ENCODE measurements at regions not wholly inside any gene's neighbourhood (a gene's known extent, or its start where the extent isn't known, plus 50 kb on each side); places are given as distances from the start of the nearest gene placed in this dataset.

- no peaks in the 10 kb centered on the region for H3K27me3 ChIP-seq (ENCODE audit: low read length)
- no peak overlapping the region for H3K9ac ChIP-seq (ENCODE audit: low read length)
- no peaks in the 10 kb centered on the region for H3K36me3 ChIP-seq (ENCODE audit: low read depth, low read length)
- H3K9me3 ChIP-seq (ENCODE audit: low read length) = no peaks in the 10 kb centered on the region
- no peak overlapping the region for H2AFZ ChIP-seq (ENCODE audit: low read length)
- H4K20me1 ChIP-seq (ENCODE audit: low read length) = no peaks in the 10 kb centered on the region
- H3K4me1 ChIP-seq (ENCODE audit: insufficient read depth, low read length) = no peaks in the 10 kb centered on the region
- H3F3A ChIP-seq (ENCODE audit: low read length, unreplicated experiment) = no peaks in the 10 kb centered on the region
- no peaks in the 10 kb centered on the region for H3K9me2 ChIP-seq (replicated peaks; ENCODE audit: low read length)
- no peaks in the 10 kb centered on the region for H3K79me2 ChIP-seq (ENCODE audit: low read length)
- H3K4me2 ChIP-seq (ENCODE audit: low read length) = no peak overlapping the region
- TF ChIP-seq EZH2 (IDR thresholded peaks at IDR 0.05; ENCODE audit: low read length, unreplicated experiment) = no peak
- TF ChIP-seq CTCF (conservative IDR thresholded peaks at IDR 0.05; ENCODE audit: low read depth, low read length) = no peak
- TF ChIP-seq EZH2phosphoT487 (IDR thresholded peaks at IDR 0.05; ENCODE audit: borderline replicate concordance, low read length) = no peak
- ATAC-seq = no peak
- no peak overlapping the region for H3K4me3 ChIP-seq (ENCODE audit: low read length)
- no peak overlapping the region for H3K27ac ChIP-seq (ENCODE audit: low read length)
- no TSS peak for BruUV-seq (replicated peaks)
- CTCF ChIA-PET = no interaction called here
- intact Hi-C loops (cut with micrococcal nuclease) = no loop called here
- no peak for DNase-seq
- POLR2A ChIA-PET (ENCODE audit: unreplicated experiment) = no interaction called here
Observed at GRCh38 chr9:87269296-87270176, 228.1 kb upstream of the DAPK1 start.

- no peaks in the 10 kb centered on the region for H3K79me2 ChIP-seq (ENCODE audit: low read length)
- CTCF ChIA-PET = no interaction called here
- no peak for TF ChIP-seq EZH2 (IDR thresholded peaks at IDR 0.05; ENCODE audit: low read length, unreplicated experiment)
- no peak for TF ChIP-seq EZH2phosphoT487 (IDR thresholded peaks at IDR 0.05; ENCODE audit: borderline replicate concordance, low read length)
- TF ChIP-seq CTCF (conservative IDR thresholded peaks at IDR 0.05; ENCODE audit: low read depth, low read length) = no peak
- no peak overlapping the region for H3K27ac ChIP-seq (ENCODE audit: low read length)
- no peaks in the 10 kb centered on the region for H3K36me3 ChIP-seq (ENCODE audit: low read depth, low read length)
- no peaks in the 10 kb centered on the region for H3K27me3 ChIP-seq (ENCODE audit: low read length)
- POLR2A ChIA-PET (ENCODE audit: unreplicated experiment) = no interaction called here
- no peak overlapping the region for H3K9ac ChIP-seq (ENCODE audit: low read length)
- no peaks in the 10 kb centered on the region for H3F3A ChIP-seq (ENCODE audit: low read length, unreplicated experiment)
- H3K9me3 ChIP-seq (ENCODE audit: low read length) = no peaks in the 10 kb centered on the region
- intact Hi-C loops (cut with micrococcal nuclease) = no loop called here
- H3K4me2 ChIP-seq (ENCODE audit: low read length) = no peak overlapping the region
- BruUV-seq (replicated peaks) = no TSS peak
- no peaks in the 10 kb centered on the region for H4K20me1 ChIP-seq (ENCODE audit: low read length)
- H3K4me1 ChIP-seq (ENCODE audit: insufficient read depth, low read length) = no peaks in the 10 kb centered on the region
- no peak overlapping the region for H2AFZ ChIP-seq (ENCODE audit: low read length)
- DNase-seq = no peak
- no peak for ATAC-seq
- no peaks in the 10 kb centered on the region for H3K9me2 ChIP-seq (replicated peaks; ENCODE audit: low read length)
- H3K4me3 ChIP-seq (ENCODE audit: low read length) = no peak overlapping the region
Observed at GRCh38 chr9:87270221-87270847, 227.3 kb upstream of the DAPK1 start.

GRCh38 chr9:87270848-87271234 lies 226.8 kb upstream of the DAPK1 start:
- ChIA-PET CTCF (interaction anchor here (0.6 kb wide), 1 partner anchor 323 kb away, joined by 3 read pairs; the partner anchor contains the start of gene GAS1), POLR2A (ENCODE audit: unreplicated experiment) (no interaction called here)
- H3K36me3 ChIP-seq (ENCODE audit: low read depth, low read length) = no peaks in the 10 kb centered on the region
- no peaks in the 10 kb centered on the region for H3K9me2 ChIP-seq (replicated peaks; ENCODE audit: low read length)
- no peaks in the 10 kb centered on the region for H3K27me3 ChIP-seq (ENCODE audit: low read length)
- H3K79me2 ChIP-seq (ENCODE audit: low read length) = no peaks in the 10 kb centered on the region
- H3K4me1 ChIP-seq (ENCODE audit: insufficient read depth, low read length) = no peaks in the 10 kb centered on the region
- intact Hi-C loops (cut with micrococcal nuclease) = no loop called here
- no peaks in the 10 kb centered on the region for H3F3A ChIP-seq (ENCODE audit: low read length, unreplicated experiment)
- DNase-seq (no peak), ATAC-seq (no peak)
- no peak overlapping the region for H3K4me3 ChIP-seq (ENCODE audit: low read length)
- no peaks in the 10 kb centered on the region for H4K20me1 ChIP-seq (ENCODE audit: low read length)
- no peak overlapping the region for H3K9ac ChIP-seq (ENCODE audit: low read length)
- no peak overlapping the region for H3K4me2 ChIP-seq (ENCODE audit: low read length)
- TF ChIP-seq EZH2phosphoT487 (IDR thresholded peaks at IDR 0.05; ENCODE audit: borderline replicate concordance, low read length) (no peak), CTCF (conservative IDR thresholded peaks at IDR 0.05; ENCODE audit: low read depth, low read length) (no peak), EZH2 (IDR thresholded peaks at IDR 0.05; ENCODE audit: low read length, unreplicated experiment) (no peak)
- no peaks in the 10 kb centered on the region for H3K9me3 ChIP-seq (ENCODE audit: low read length)
- BruUV-seq (replicated peaks) = no TSS peak
- H3K27ac ChIP-seq (ENCODE audit: low read length) = no peak overlapping the region
- H2AFZ ChIP-seq (ENCODE audit: low read length) = no peak overlapping the region

Data from PC-3 (cell line).